ENCODE measurements at regions not wholly inside any gene's neighbourhood (a gene's known extent, or its start where the extent isn't known, plus 50 kb on each side); places are given as distances from the start of the nearest gene placed in this dataset.

DNA sequence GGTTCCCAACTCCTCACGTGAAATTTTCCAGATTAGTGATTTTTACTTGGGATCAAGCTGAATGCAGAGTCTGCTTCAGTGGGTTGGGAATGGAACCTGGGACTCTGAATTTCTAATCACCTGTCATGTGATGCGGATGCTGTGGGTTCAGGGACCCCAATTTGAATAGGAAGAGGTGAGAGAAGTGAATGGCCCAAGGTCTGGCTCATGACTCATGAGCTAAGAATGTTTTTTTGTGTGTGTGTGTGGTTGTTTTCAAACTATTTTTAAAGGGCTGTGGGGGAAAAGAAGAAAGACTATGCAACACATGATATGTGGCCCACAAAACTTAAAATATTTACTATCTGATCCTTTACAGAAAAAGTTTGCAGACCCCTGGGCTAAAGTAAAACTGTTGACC is 108.5 kb upstream of the CYRIA start:
- TF ChIP-seq, protein P1, sequence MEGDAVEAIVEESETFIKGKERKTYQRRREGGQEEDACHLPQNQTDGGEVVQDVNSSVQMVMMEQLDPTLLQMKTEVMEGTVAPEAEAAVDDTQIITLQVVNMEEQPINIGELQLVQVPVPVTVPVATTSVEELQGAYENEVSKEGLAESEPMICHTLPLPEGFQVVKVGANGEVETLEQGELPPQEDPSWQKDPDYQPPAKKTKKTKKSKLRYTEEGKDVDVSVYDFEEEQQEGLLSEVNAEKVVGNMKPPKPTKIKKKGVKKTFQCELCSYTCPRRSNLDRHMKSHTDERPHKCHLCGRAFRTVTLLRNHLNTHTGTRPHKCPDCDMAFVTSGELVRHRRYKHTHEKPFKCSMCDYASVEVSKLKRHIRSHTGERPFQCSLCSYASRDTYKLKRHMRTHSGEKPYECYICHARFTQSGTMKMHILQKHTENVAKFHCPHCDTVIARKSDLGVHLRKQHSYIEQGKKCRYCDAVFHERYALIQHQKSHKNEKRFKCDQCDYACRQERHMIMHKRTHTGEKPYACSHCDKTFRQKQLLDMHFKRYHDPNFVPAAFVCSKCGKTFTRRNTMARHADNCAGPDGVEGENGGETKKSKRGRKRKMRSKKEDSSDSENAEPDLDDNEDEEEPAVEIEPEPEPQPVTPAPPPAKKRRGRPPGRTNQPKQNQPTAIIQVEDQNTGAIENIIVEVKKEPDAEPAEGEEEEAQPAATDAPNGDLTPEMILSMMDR (IDR thresholded peaks at IDR 0.05): no peak
- TF ChIP-seq POLR2A (IDR thresholded peaks at IDR 0.05): no peak
- H3K27me3 ChIP-seq: peaks cover 0 to 11% (median 0%) of the 10 kb centered on the region in 4 donors
- H3K4me3 ChIP-seq: no peak overlapping the region
- no peak for DNase-seq
- H3K9me3 ChIP-seq: no peaks in the 10 kb centered on the region
- H3K27ac ChIP-seq: no peak overlapping the region
- intact Hi-C loops (cut with DNase I): loop anchor here (10.0 kb wide), 1 partner anchor 891 kb away; no protein-coding TSS in a partner anchor
- no peaks in the 10 kb centered on the region for H3K36me3 ChIP-seq
- WGBS, 2 donors: 63 to 69% methylated on average over 2 of the region's 2 CpGs
- no peaks in the 10 kb centered on the region for H3K4me1 ChIP-seq

DNA sequence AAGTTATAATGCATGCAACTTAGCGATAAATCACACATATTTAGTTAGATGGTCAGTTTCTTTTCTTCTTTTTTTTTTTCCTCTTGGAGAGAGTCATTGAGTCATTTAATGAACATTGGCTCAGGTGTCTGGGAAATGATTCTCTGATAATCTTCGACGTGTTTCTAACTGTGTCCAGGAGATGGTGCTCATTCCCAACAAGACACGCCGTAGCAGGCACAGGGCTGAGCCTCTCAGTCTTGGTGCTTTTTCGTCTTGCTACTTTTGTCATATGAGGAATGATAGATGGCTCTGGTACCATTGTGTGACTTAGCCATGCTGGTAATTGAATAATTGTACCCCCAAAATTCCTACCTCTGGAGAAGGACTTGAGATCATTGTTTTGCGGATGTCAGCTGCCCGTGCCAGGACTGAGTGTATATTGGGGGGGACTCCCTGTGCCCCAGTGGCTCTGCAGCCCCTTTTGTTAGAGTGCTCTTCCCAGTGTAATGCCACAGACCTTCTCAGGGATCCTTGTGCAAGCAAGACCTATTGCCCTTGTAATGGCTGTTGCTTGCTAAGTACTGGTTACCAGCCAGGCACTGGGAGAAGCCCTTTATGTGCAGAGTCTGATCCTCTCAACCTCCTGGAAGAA is 107.6 kb upstream of the CYRIA start:
- Histone ChIP-seq H3K36me3 (no peaks in the 10 kb centered on the region), H3K4me1 (no peaks in the 10 kb centered on the region), H3K4me3 (no peak overlapping the region), H3K27ac (no peak overlapping the region), H3K27me3 (peaks cover 0 to 13% (median 0%) of the 10 kb centered on the region in 4 donors), H3K9me3 (no peaks in the 10 kb centered on the region)
- no peak for DNase-seq
- WGBS, 2 donors: 4 to 18% methylated on average over 6 to 8 of the region's 8 CpGs
- TF ChIP-seq, protein P1 (IDR thresholded peaks at IDR 0.05): peak in 5 of 6 experiments; percentile 38 to 72 (median 48)
- TF ChIP-seq POLR2A (IDR thresholded peaks at IDR 0.05): no peak
- intact Hi-C loops (cut with DNase I): loop anchor here (10.0 kb wide), 1 partner anchor 892 kb away; no protein-coding TSS in a partner anchor

DNA sequence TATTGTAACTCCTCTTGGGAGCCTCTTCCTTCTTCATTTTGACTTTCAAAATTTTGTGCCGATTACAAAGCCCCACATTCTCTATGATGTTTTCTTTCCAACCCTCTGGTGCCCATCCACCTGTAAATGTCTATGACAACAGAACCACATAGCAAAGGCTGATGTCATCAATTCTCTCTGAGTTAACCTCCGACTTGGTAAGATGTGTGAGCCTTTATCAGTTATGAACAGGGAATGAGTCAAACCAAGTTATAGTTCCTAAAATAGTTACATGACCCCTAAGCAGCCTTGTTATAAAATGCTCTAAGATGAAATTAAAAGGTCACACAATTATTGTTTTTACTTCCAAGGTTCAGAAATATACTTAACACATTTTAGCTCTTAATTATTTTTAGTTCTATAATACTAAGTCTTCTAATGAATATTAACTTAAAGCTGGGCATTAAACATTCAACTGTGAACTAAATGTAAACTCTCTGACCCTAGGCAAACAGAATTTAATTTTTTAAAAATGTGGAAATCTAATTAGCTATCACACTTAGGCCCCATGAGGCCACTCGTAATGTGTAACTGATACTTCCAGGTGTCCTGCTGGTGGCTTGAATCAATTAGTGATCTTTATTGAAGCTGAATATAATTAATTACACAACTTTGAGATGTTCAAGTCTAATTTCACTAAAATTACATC is 102.3 kb upstream of the CYRIA start:
- intact Hi-C loops (cut with DNase I): no loop called here

DNA sequence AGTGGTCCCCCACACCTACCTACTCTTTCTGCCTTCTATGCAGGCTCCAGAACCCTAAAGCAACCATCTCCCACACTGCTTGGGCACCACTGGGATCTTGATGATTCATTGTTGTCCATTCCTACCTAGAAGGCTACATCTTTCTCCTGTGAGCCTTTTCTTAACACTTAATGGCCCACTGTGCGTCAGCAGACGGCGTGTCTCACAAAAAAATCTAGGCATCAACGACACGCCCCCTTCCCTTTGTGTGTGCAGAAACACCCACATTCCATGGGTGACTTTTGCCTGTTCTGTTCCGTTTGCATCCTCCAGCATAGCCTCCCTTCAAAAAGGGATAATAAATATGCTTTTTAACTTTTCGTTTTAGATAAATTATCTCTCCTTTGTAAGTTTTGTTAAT is 99.7 kb upstream of the CYRIA start:
- WGBS, 2 donors: 45 to 50% methylated on average over 7 of the region's 7 CpGs

More for the DNA sequence above, 102.3 kb upstream of the CYRIA start:
- Histone ChIP-seq H3K4me1 (peaks cover 0 to 9% (median 0%) of the 10 kb centered on the region in 3 donors), H3K27me3 (peaks cover 0 to 13% (median 0%) of the 10 kb centered on the region in 4 donors), H3K36me3 (no peaks in the 10 kb centered on the region), H3K4me3 (no peak overlapping the region), H3K27ac (no peak overlapping the region), H3K9me3 (no peaks in the 10 kb centered on the region)
- WGBS, 2 donors: 68 to 81% methylated on average over 3 of the region's 3 CpGs
- TF ChIP-seq, protein P1 (IDR thresholded peaks at IDR 0.05): no peak
- no peak for TF ChIP-seq POLR2A (IDR thresholded peaks at IDR 0.05)
- no peak for DNase-seq

More for the DNA sequence above, 99.7 kb upstream of the CYRIA start:
- Histone ChIP-seq H3K4me3 (no peak overlapping the region), H3K9me3 (no peaks in the 10 kb centered on the region), H3K27me3 (peaks cover 0 to 12% (median 0%) of the 10 kb centered on the region in 4 donors), H3K4me1 (peaks cover 0 to 9% (median 0%) of the 10 kb centered on the region in 3 donors), H3K36me3 (no peaks in the 10 kb centered on the region), H3K27ac (no peak overlapping the region)
- no peak for DNase-seq
- intact Hi-C loops (cut with DNase I): no loop called here
- TF ChIP-seq, protein P1 (IDR thresholded peaks at IDR 0.05): no peak
- TF ChIP-seq POLR2A (IDR thresholded peaks at IDR 0.05): no peak

Data from esophagus squamous epithelium (tissue), 5 donors.